OCI-LY7 (cell line): ENCODE measurements at regions not wholly inside any gene's neighbourhood (a gene's known extent, or its start where the extent isn't known, plus 50 kb on each side); places are given as distances from the start of the nearest gene placed in this dataset.
"Not testable (repeated sequence)": the region's sequence is repeated elsewhere in the genome, so short reads cannot be mapped to it uniquely, and the experiment has no call there.

ENCODE experiments used
- BruUV-seq: library from RNA; stranded (reverse); fragments of 400-500 nt; replicated peaks from 2 replicates; lab custom pipeline; 2021; lab: Mats Ljungman, UMichigan
- CTCF ChIA-PET: fragments of 300-600 bp; sonication (Branson Sonifier 250); formaldehyde crosslinking; loops from one replicate; lab custom pipeline; 2022; ENCODE audit warnings: antibody characterized with exemption; ENCODE audit not compliant: unreplicated experiment; lab: Charles Lee
- POLR2A ChIA-PET: fragments of 300-600 bp; sonication (Branson Sonifier 250); formaldehyde crosslinking; loops from one replicate; lab custom pipeline; 2022; ENCODE audit warnings: antibody characterized with exemption; lab: Charles Lee
- DNase-seq: peaks from one replicate; pipeline ENCODE4 v3.0.0-alpha.2; 2015; ENCODE audit warnings: low spot score
- H2AFZ ChIP-seq: fragments of 200-600 bp; sonication (generic), shearing (Covaris generic); 2 replicates; pipeline ENCODE4 v1.6.1; 2014; ENCODE audit warnings: mild to moderate bottlenecking, antibody characterized with exemption, low read length, moderate library complexity
- H3K27ac ChIP-seq: fragments of 200-600 bp; sonication (generic); 2 replicates; pipeline ENCODE4 v1.5.1; 2014; ENCODE audit warnings: mixed run types, low read depth, mild to moderate bottlenecking, moderate library complexity, low read length, inconsistent platforms; ENCODE audit not compliant: poor library complexity, severe bottlenecking
- H3K36me3 ChIP-seq: fragments of 200-600 bp; sonication (generic); 2 replicates; pipeline ENCODE4 v1.6.1; 2014; ENCODE audit warnings: mild to moderate bottlenecking, antibody characterized with exemption, low read length, moderate library complexity, mixed read lengths; ENCODE audit not compliant: insufficient read depth
- H3K4me1 ChIP-seq: fragments of 200-600 bp; sonication (generic); 2 replicates; pipeline ENCODE4 v1.5.1; 2014; ENCODE audit warnings: mild to moderate bottlenecking, low read length; ENCODE audit not compliant: insufficient read depth, poor library complexity, severe bottlenecking
- H3K4me2 ChIP-seq: fragments of 200-600 bp; sonication (generic); 2 replicates; pipeline ENCODE4 v1.6.1; 2014; ENCODE audit warnings: mild to moderate bottlenecking, low read length
- H3K4me3 ChIP-seq: fragments of 200-600 bp; sonication (generic); 2 replicates; pipeline ENCODE4 v1.5.1; 2014; ENCODE audit warnings: mild to moderate bottlenecking, low read depth, low read length; ENCODE audit not compliant: poor library complexity, severe bottlenecking
- H3K79me2 ChIP-seq: fragments of 200-600 bp; sonication (generic); 2 replicates; pipeline ENCODE4 v1.6.1; 2016; ENCODE audit warnings: low read depth, mild to moderate bottlenecking, low read length, moderate library complexity, mixed read lengths; ENCODE audit not compliant: insufficient read depth
- H3K9me2 ChIP-seq: fragments of 200-600 bp; sonication (generic); 2 replicates; pipeline ENCODE4 v1.6.1; 2016; ENCODE audit warnings: mild to moderate bottlenecking, low read length, mixed read lengths; ENCODE audit not compliant: insufficient read depth
- H3K9me3 ChIP-seq: fragments of 200-600 bp; sonication (generic); 2 replicates; pipeline ENCODE4 v1.6.1; 2014; ENCODE audit warnings: mild to moderate bottlenecking, mixed run types, low read length, mixed read lengths
- H4K20me1 ChIP-seq: fragments of 200-600 bp; sonication (generic); 2 replicates; pipeline ENCODE4 v1.6.1; 2014; ENCODE audit warnings: mild to moderate bottlenecking, antibody characterized with exemption, low read length, moderate library complexity, mixed read lengths; ENCODE audit not compliant: insufficient read depth
- EZH2phosphoT487 ChIP-seq: fragments of 200-600 bp; sonication (generic); IDR thresholded peaks from 2 replicates; pipeline ENCODE4 v1.6.1; 2018; ENCODE audit warnings: low read depth, borderline replicate concordance, mild to moderate bottlenecking, mixed run types, antibody characterized with exemption, low read length, moderate library complexity, mixed read lengths
- intact Hi-C: fragments of 100-400 bp; cut with micrococcal nuclease; formaldehyde crosslinking; loops from one replicate; pipeline ENCODE4 v1.10.0; 2022; ENCODE audit not compliant: unreplicated experiment
- TF ChIP-seq, protein P1 (sequence below): fragments of 200-600 bp; sonication (generic); conservative IDR thresholded peaks from 2 replicates; pipeline ENCODE4 v1.5.1; 2014; ENCODE audit warnings: mild to moderate bottlenecking, antibody characterized with exemption, low read length, moderate library complexity, mixed read lengths

DNA sequence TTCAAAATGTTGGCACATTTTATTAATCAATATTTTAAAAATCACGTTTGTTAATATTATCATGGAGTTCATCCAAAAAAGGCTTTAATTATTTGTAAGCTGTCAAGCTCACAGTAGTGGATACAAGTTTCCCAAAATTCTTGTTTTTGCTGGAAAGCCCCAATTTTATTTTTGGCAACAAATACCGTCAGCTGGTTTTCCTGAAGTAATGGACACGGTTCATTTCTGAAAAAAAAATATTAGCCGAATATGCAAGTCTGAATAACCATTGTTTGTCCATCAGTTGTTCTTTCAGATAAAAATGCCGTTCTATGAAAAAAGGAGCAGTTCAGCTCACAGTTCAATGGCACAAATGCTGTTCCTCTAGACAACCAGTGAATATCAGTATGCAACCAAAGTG is 101.5 kb upstream of the RAI14 start:
- CTCF ChIA-PET, result no interaction called here
- Histone ChIP-seq H3K36me3 (no peaks in the 10 kb centered on the region), H3K9me3 (no peaks in the 10 kb centered on the region), H2AFZ (no peak overlapping the region), H3K9me2 (no peaks in the 10 kb centered on the region), H3K4me2 (no peak overlapping the region), H3K27ac (no peak overlapping the region), H3K79me2 (no peaks in the 10 kb centered on the region), H4K20me1 (no peaks in the 10 kb centered on the region), H3K4me1 (no peaks in the 10 kb centered on the region), H3K4me3 (no peak overlapping the region)
- intact Hi-C loops, result no loop called here
- POLR2A ChIA-PET, result no interaction called here
- BruUV-seq, result no TSS peak
- no peak for TF ChIP-seq EZH2phosphoT487
- TF ChIP-seq, protein P1, sequence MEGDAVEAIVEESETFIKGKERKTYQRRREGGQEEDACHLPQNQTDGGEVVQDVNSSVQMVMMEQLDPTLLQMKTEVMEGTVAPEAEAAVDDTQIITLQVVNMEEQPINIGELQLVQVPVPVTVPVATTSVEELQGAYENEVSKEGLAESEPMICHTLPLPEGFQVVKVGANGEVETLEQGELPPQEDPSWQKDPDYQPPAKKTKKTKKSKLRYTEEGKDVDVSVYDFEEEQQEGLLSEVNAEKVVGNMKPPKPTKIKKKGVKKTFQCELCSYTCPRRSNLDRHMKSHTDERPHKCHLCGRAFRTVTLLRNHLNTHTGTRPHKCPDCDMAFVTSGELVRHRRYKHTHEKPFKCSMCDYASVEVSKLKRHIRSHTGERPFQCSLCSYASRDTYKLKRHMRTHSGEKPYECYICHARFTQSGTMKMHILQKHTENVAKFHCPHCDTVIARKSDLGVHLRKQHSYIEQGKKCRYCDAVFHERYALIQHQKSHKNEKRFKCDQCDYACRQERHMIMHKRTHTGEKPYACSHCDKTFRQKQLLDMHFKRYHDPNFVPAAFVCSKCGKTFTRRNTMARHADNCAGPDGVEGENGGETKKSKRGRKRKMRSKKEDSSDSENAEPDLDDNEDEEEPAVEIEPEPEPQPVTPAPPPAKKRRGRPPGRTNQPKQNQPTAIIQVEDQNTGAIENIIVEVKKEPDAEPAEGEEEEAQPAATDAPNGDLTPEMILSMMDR, result no peak
- no peak for DNase-seq

DNA sequence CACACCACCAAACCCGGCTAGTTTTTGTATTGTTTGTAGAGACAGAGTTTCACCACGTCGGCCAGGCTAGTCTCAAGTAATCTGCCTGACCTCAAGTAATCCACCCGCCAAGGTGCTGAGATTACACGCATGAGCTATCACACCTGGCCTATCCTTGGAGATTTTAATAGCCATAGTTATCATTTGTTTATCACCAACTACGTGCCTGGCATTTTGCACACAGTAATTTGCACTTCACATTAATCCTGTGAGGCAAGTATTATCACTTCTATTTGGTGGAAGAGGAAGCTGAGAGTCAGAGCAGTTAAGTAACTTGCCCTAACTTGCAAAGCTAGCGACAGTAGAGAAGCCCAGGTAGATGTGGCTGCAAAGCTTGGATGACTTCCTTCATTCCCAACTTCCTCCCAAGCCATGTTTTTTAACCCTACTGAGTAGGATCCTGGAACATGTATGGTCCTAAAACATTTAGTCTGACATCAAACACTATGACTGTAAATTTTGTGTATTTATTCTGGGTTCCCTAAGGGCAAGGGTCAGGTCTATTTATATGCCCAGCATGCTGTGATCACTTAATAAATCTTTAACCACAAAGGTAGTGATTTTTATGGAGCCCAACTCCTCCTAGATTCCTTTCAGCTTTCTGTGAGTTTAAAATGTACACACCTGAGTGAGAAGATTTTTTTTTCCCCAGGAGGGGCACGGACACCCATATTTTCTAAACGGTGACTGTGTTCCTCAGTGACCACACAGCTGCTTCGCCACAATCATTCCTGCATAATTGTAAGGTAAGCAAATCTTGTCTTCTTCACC is 100.2 kb upstream of the RAI14 start:
- Histone ChIP-seq H3K4me2 (no peak overlapping the region), H4K20me1 (no peaks in the 10 kb centered on the region)
- no TSS peak for BruUV-seq

DNA sequence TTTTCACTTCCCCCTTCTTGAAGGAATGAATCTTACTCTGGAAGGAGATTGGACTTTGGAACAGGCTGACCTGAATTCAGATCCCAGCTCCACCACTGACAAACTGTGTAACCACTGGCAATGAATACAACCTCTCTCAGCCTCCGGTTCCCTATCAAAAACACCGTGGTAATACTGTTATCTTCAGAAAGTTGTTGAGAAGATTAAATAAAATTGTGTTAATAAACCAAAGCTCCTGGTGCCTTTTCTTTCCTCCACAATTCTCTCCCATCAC is 99.7 kb upstream of the RAI14 start:
- intact Hi-C loops, result no loop called here
- no peak for DNase-seq

More for the DNA sequence above, 100.2 kb upstream of the RAI14 start:
- Histone ChIP-seq H3K9me2 (no peaks in the 10 kb centered on the region), H3K27ac (no peak overlapping the region), H3K36me3 (no peaks in the 10 kb centered on the region), H3K79me2 (no peaks in the 10 kb centered on the region), H3K4me3 (no peak overlapping the region), H2AFZ (no peak overlapping the region), H3K4me1 (no peaks in the 10 kb centered on the region), H3K9me3 (no peaks in the 10 kb centered on the region)
- intact Hi-C loops, result no loop called here
- POLR2A ChIA-PET, result interaction anchor here (0.5 kb wide), 2 partner anchors 418 to 446 kb away, joined by 3 read pairs; no protein-coding TSS in a partner anchor
- CTCF ChIA-PET, result no interaction called here
- DNase-seq, result no peak
- TF ChIP-seq, protein P1, result no peak
- TF ChIP-seq EZH2phosphoT487, result no peak

DNA sequence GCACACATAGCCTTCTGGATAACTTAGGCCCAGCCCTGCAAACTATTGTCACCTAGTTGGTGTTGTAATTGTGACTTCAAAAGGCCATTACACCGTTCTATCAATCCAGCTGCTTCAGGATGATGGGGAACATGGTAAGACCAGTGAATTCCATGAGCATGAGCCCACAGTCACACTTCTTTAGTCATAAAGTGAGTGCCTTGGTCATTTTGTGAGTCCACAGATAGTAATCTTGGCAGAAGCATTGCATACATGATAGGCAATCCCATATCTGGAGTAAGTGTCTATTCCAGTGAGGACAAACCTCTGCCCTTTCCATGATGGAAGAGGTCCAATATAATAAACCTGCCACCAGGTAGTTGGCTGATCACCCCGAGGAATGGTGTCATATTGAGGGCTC is 94.5 kb upstream of the RAI14 start:
- H3K79me2 ChIP-seq, H3K4me2 ChIP-seq, H4K20me1 ChIP-seq, CTCF ChIA-PET, BruUV-seq, DNase-seq, H3K36me3 ChIP-seq, H3K4me3 ChIP-seq, H3K4me1 ChIP-seq, H3K9me3 ChIP-seq, POLR2A ChIA-PET, H2AFZ ChIP-seq, H3K27ac ChIP-seq, intact Hi-C loops, H3K9me2 ChIP-seq: not testable (repeated sequence)

More for the DNA sequence above, 99.7 kb upstream of the RAI14 start:
- POLR2A ChIA-PET, result interaction anchor here (0.5 kb wide), 1 partner anchor 446 kb away, joined by 3 read pairs; no protein-coding TSS in a partner anchor
- no peaks in the 10 kb centered on the region for H3K4me1 ChIP-seq
- H3K36me3 ChIP-seq, result no peaks in the 10 kb centered on the region
- CTCF ChIA-PET, result no interaction called here
- no TSS peak for BruUV-seq
- no peak for TF ChIP-seq EZH2phosphoT487
- TF ChIP-seq, protein P1, result no peak
- H3K9me2 ChIP-seq, result no peaks in the 10 kb centered on the region
- no peak overlapping the region for H3K27ac ChIP-seq
- H2AFZ ChIP-seq, result no peak overlapping the region
- H3K4me3 ChIP-seq, result no peak overlapping the region
- H3K9me3 ChIP-seq, result no peaks in the 10 kb centered on the region
- H3K4me2 ChIP-seq, result no peak overlapping the region
- no peaks in the 10 kb centered on the region for H3K79me2 ChIP-seq
- H4K20me1 ChIP-seq, result no peaks in the 10 kb centered on the region
